ENCODE measurements at regions not wholly inside any gene's neighbourhood (a gene's known extent, or its start where the extent isn't known, plus 50 kb on each side); places are given as distances from the start of the nearest gene placed in this dataset.

DNA sequence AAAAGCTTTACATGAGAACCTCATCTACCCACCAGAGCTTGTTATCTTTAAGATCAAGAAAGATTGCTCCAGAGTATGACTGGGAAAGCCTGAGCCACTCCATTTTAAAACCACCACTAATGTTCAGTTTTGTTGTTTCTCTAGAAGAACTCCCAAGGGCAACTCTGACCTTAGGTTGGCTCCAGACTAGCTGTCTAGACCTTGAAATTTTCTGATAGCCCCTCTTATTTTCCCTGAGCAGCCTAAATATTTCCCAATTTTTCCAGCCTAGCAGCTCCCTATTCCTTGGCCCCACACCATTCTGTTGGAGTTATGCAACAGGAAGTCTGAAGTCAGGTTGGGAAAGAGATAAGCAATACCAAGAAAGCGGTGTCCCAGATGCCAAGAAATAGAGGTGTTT lies 84.6 kb upstream of the TCF21 start (continued):
- TF ChIP-seq DMBX1 (CRISPR knock-in tag; IDR thresholded peaks at IDR 0.05; ENCODE audit: borderline replicate concordance) (peak; percentile 92), ZNF197 (CRISPR knock-in tag; IDR thresholded peaks at IDR 0.05; ENCODE audit: low read depth) (0 out of 2 replicates have a peak, but pooled peaks have one; percentile 43), TEAD1 (CRISPR knock-in tag; IDR thresholded peaks at IDR 0.05) (peak in 1 of 2 experiments; percentile 58; a peak in 1 of 4 replicates), GATAD2B (IDR thresholded peaks at IDR 0.05; ENCODE audit: borderline replicate concordance) (no peak), CEBPB (tag; IDR thresholded peaks at IDR 0.05) (peak; percentile 89), GMEB1 (CRISPR knock-in tag; IDR thresholded peaks at IDR 0.05) (peak; percentile 40; the same call in 1 of the 2 replicates), ZNF175 (CRISPR knock-in tag; IDR thresholded peaks at IDR 0.05; ENCODE audit: low read depth) (peak; percentile 76), DDX20 (tag; IDR thresholded peaks at IDR 0.05; ENCODE audit: low read depth) (peak; percentile 90), MEF2D (tag; conservative IDR thresholded peaks at IDR 0.05; ENCODE audit: low read depth) (0 out of 2 replicates have a peak, but pooled peaks have one; percentile 50), U2AF1 (optimal IDR thresholded peaks at IDR 0.05; ENCODE audit: low read depth, low read length) (no peak), ZNF239 (CRISPR knock-in tag; IDR thresholded peaks at IDR 0.05) (peak; percentile 73), NR4A1 (CRISPR knock-in tag; IDR thresholded peaks at IDR 0.05) (no peak), NR4A1 (tag; IDR thresholded peaks at IDR 0.05) (peak; percentile 80), HCFC1 (IDR thresholded peaks at IDR 0.05; ENCODE audit: low read depth, low read length) (no peak), BCL6 (CRISPR knock-in tag; IDR thresholded peaks at IDR 0.05) (0 out of 2 replicates have a peak, but pooled peaks have one; percentile 32), ZNF830 (CRISPR knock-in tag; IDR thresholded peaks at IDR 0.05) (0 out of 2 replicates have a peak, but pooled peaks have one; percentile 61), CXXC5 (CRISPR knock-in tag; IDR thresholded peaks at IDR 0.05) (peak; percentile 54), ZNF79 (CRISPR knock-in tag; IDR thresholded peaks at IDR 0.05; ENCODE audit: low read depth) (peak; percentile 81), ZNF644 (tag; IDR thresholded peaks at IDR 0.05; ENCODE audit: low read depth) (peak; percentile 78; the same call in 1 of the 2 replicates), ZNF41 (CRISPR knock-in tag; conservative IDR thresholded peaks at IDR 0.05) (peak; percentile 83; the same call in 1 of the 2 replicates), NFE2L1 (tag; IDR thresholded peaks at IDR 0.05; ENCODE audit: borderline replicate concordance, low read depth) (no peak)
- TF ChIP-seq, protein P1, sequence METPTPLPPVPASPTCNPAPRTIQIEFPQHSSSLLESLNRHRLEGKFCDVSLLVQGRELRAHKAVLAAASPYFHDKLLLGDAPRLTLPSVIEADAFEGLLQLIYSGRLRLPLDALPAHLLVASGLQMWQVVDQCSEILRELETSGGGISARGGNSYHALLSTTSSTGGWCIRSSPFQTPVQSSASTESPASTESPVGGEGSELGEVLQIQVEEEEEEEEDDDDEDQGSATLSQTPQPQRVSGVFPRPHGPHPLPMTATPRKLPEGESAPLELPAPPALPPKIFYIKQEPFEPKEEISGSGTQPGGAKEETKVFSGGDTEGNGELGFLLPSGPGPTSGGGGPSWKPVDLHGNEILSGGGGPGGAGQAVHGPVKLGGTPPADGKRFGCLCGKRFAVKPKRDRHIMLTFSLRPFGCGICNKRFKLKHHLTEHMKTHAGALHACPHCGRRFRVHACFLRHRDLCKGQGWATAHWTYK (CRISPR knock-in tag; IDR thresholded peaks at IDR 0.05) = peak; percentile 61; the same call in 1 of the 2 replicates
- TF ChIP-seq, protein P2, sequence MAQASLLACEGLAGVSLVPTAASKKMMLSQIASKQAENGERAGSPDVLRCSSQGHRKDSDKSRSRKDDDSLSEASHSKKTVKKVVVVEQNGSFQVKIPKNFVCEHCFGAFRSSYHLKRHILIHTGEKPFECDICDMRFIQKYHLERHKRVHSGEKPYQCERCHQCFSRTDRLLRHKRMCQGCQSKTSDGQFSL (CRISPR knock-in tag; IDR thresholded peaks at IDR 0.05) = no peak
- TF ChIP-seq, protein P2 (tag; IDR thresholded peaks at IDR 0.05) = peak in 1 of 2 experiments; percentile 43; a peak in 1 of 4 replicates
- TF ChIP-seq, protein P3, sequence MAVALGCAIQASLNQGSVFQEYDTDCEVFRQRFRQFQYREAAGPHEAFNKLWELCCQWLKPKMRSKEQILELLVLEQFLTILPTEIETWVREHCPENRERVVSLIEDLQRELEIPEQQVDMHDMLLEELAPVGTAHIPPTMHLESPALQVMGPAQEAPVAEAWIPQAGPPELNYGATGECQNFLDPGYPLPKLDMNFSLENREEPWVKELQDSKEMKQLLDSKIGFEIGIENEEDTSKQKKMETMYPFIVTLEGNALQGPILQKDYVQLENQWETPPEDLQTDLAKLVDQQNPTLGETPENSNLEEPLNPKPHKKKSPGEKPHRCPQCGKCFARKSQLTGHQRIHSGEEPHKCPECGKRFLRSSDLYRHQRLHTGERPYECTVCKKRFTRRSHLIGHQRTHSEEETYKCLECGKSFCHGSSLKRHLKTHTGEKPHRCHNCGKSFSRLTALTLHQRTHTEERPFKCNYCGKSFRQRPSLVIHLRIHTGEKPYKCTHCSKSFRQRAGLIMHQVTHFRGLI (CRISPR knock-in tag; IDR thresholded peaks at IDR 0.05) = peak; percentile 85; the same call in 1 of the 2 replicates

Measured in K562 (cell line).